Tibial nerve (tissue), 4 donors: ENCODE measurements at regions not wholly inside any gene's neighbourhood (a gene's known extent, or its start where the extent isn't known, plus 50 kb on each side); places are given as distances from the start of the nearest gene placed in this dataset.

Experiments
- EP300 ChIP-seq, 2 donors: sonication (generic); formaldehyde crosslinking; IDR thresholded peaks; one replicate each; pipeline ENCODE4 v1.6.1; 2017; ENCODE audit warnings: antibody characterized with exemption in 2 of 2, mild to moderate bottlenecking in 1 of 2
- POLR2A ChIP-seq, 2 donors: fragments of 450-650 bp; IDR thresholded peaks; one replicate each; pipeline ENCODE4 v1.6.1; 2017; ENCODE audit warnings: antibody characterized with exemption in 2 of 2, mild to moderate bottlenecking in 2 of 2, moderate library complexity in 2 of 2
- TF ChIP-seq, protein P1 (sequence below), 5 experiments: fragments of 200-600 bp in 3 of 5; fragments of 450-650 bp in 2 of 5; sonication (generic) in 3 of 5; IDR thresholded peaks; one replicate each; pipeline ENCODE4 v1.5.1; 2016 to 2019; ENCODE audit warnings: antibody characterized with exemption in 5 of 5, mild to moderate bottlenecking in 3 of 5, moderate library complexity in 2 of 5

DNA sequence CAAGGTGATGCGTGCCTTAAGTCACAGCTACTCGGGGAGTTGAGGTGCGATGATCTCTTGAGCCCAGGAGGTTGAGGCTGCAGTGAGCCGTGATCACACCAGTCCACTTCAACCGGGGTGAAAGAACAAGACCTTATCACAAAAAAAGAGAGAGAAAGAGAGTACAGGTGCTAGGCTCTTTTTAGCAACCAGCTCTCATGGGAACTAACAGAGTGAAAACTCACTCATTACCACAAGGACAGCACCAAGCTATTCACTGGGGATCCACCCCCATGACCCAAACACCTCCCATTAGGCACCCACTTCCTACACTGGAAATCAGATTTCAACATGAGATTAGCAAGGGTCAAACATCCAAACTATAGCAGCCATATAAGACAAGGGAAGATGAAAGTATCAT, 164.2 kb downstream of the NDUFA12 start:
- TF ChIP-seq, protein P1, sequence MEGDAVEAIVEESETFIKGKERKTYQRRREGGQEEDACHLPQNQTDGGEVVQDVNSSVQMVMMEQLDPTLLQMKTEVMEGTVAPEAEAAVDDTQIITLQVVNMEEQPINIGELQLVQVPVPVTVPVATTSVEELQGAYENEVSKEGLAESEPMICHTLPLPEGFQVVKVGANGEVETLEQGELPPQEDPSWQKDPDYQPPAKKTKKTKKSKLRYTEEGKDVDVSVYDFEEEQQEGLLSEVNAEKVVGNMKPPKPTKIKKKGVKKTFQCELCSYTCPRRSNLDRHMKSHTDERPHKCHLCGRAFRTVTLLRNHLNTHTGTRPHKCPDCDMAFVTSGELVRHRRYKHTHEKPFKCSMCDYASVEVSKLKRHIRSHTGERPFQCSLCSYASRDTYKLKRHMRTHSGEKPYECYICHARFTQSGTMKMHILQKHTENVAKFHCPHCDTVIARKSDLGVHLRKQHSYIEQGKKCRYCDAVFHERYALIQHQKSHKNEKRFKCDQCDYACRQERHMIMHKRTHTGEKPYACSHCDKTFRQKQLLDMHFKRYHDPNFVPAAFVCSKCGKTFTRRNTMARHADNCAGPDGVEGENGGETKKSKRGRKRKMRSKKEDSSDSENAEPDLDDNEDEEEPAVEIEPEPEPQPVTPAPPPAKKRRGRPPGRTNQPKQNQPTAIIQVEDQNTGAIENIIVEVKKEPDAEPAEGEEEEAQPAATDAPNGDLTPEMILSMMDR (IDR thresholded peaks at IDR 0.05): no peak
- TF ChIP-seq EP300 (IDR thresholded peaks at IDR 0.05) (no peak), POLR2A (IDR thresholded peaks at IDR 0.05) (no peak)
